ENCODE measurements at regions not wholly inside any gene's neighbourhood (a gene's known extent, or its start where the extent isn't known, plus 50 kb on each side); places are given as distances from the start of the nearest gene placed in this dataset.

- DNase-seq (ENCODE audit: low read depth) = no peak
- in situ Hi-C loops (cut with HindIII; ENCODE audit: low sequenced_read_pairs) = no loop called here
- no peak for TF ChIP-seq CTCF (IDR thresholded peaks at IDR 0.05; ENCODE audit: low read depth, low read length, missing control alignments)
- H3K4me3 ChIP-seq (ENCODE audit: low read depth, low read length) = no peak overlapping the region
Measured at GRCh38 chr15:87461631-87462030, 794.9 kb downstream of the NTRK3 start.

GRCh38 chr15:87454860-87455259 is 801.7 kb downstream of the NTRK3 start:
- no peak overlapping the region for H3K4me3 ChIP-seq (ENCODE audit: low read depth, low read length)
- no peak for DNase-seq (ENCODE audit: low read depth)
- TF ChIP-seq CTCF (IDR thresholded peaks at IDR 0.05; ENCODE audit: low read depth, low read length, missing control alignments) = no peak
- in situ Hi-C loops (cut with HindIII; ENCODE audit: low sequenced_read_pairs) = no loop called here

GRCh38 chr15:87450314-87450713 is 806.2 kb downstream of the NTRK3 start:
- no peak for DNase-seq (ENCODE audit: low read depth)
- H3K4me3 ChIP-seq (ENCODE audit: low read depth, low read length) = no peak overlapping the region
- TF ChIP-seq CTCF (IDR thresholded peaks at IDR 0.05; ENCODE audit: low read depth, low read length, missing control alignments) = no peak
- in situ Hi-C loops (cut with HindIII; ENCODE audit: low sequenced_read_pairs) = no loop called here

- TF ChIP-seq CTCF (IDR thresholded peaks at IDR 0.05; ENCODE audit: low read depth, low read length, missing control alignments) = no peak
Measured at GRCh38 chr15:87439090-87439489, 817.4 kb downstream of the NTRK3 start.

GRCh38 chr15:87433871-87434270 is 822.7 kb downstream of the NTRK3 start:
- in situ Hi-C loops (cut with HindIII; ENCODE audit: low sequenced_read_pairs) = no loop called here
- no peak overlapping the region for H3K4me3 ChIP-seq (ENCODE audit: low read depth, low read length)
- TF ChIP-seq CTCF (IDR thresholded peaks at IDR 0.05; ENCODE audit: low read depth, low read length, missing control alignments) = no peak
- no peak for DNase-seq (ENCODE audit: low read depth)

More at GRCh38 chr15:87439090-87439489, 817.4 kb downstream of the NTRK3 start:
- in situ Hi-C loops (cut with HindIII; ENCODE audit: low sequenced_read_pairs) = no loop called here
- no peak overlapping the region for H3K4me3 ChIP-seq (ENCODE audit: low read depth, low read length)
- DNase-seq (ENCODE audit: low read depth) = no peak

- H3K4me3 ChIP-seq (ENCODE audit: low read depth, low read length) = no peak overlapping the region
- TF ChIP-seq CTCF (IDR thresholded peaks at IDR 0.05; ENCODE audit: low read depth, low read length, missing control alignments) = no peak
- DNase-seq (ENCODE audit: low read depth) = no peak
- in situ Hi-C loops (cut with HindIII; ENCODE audit: low sequenced_read_pairs) = no loop called here
Measured at GRCh38 chr15:87429754-87430153, 826.8 kb downstream of the NTRK3 start.

GRCh38 chr15:87420017-87420416 is 836.5 kb downstream of the NTRK3 start:
- no peak overlapping the region for H3K4me3 ChIP-seq (ENCODE audit: low read depth, low read length)
- TF ChIP-seq CTCF (IDR thresholded peaks at IDR 0.05; ENCODE audit: low read depth, low read length, missing control alignments) = no peak
- in situ Hi-C loops (cut with HindIII; ENCODE audit: low sequenced_read_pairs) = no loop called here
- DNase-seq (ENCODE audit: low read depth) = no peak

Measured in astrocyte of the cerebellum (primary cell).